Neural cell (in vitro differentiated cells): ENCODE measurements at regions not wholly inside any gene's neighbourhood (a gene's known extent, or its start where the extent isn't known, plus 50 kb on each side); places are given as distances from the start of the nearest gene placed in this dataset.

Experiments used
- H2AFZ ChIP-seq: fragments of 200-600, 300-800 bp; sonication (generic), shearing (Covaris generic); 2 replicates; pipeline ENCODE4 v1.6.0; 2014; ENCODE audit warnings: low read depth, mild to moderate bottlenecking, antibody characterized with exemption, low read length, moderate library complexity
- H3F3A ChIP-seq: fragments of 200-600 bp; shearing (Covaris generic); 2 replicates; pipeline ENCODE4 v1.6.1; 2016; ENCODE audit warnings: mild to moderate bottlenecking, moderate library complexity, mixed read lengths, antibody characterized with exemption, low read length; ENCODE audit not compliant: insufficient read depth, poor library complexity, severe bottlenecking
- H3K27ac ChIP-seq: fragments of 200-600, 300-800 bp; sonication (generic), shearing (Covaris generic); 2 replicates; pipeline ENCODE4 v1.5.1; 2014; ENCODE audit warnings: mild to moderate bottlenecking, low read length, moderate library complexity
- H3K27me3 ChIP-seq: fragments of 300-800, 200-600 bp; sonication (generic), shearing (Covaris generic); 2 replicates; pipeline ENCODE4 v1.6.0; 2014; ENCODE audit warnings: mild to moderate bottlenecking, low read depth, low read length, moderate library complexity; ENCODE audit not compliant: insufficient read depth
- H3K36me3 ChIP-seq: fragments of 300-800, 200-600 bp; sonication (generic), shearing (Covaris generic); 2 replicates; pipeline ENCODE4 v1.5.1; 2014; ENCODE audit warnings: mild to moderate bottlenecking, antibody characterized with exemption, low read length, moderate library complexity; ENCODE audit not compliant: insufficient read depth
- H3K4me2 ChIP-seq: fragments of 300-800, 200-600 bp; sonication (generic), shearing (Covaris generic); 2 replicates; pipeline ENCODE4 v1.6.0; 2014; ENCODE audit warnings: mild to moderate bottlenecking, low read length
- H3K4me3 ChIP-seq: fragments of 300-800, 200-600 bp; sonication (generic), shearing (Covaris generic); 2 replicates; pipeline ENCODE4 v1.5.1; 2014; ENCODE audit warnings: mild to moderate bottlenecking, low read length, moderate library complexity
- H3K79me2 ChIP-seq: fragments of 200-600 bp; shearing (Covaris generic); replicated peaks from 2 replicates; pipeline ENCODE4 v1.6.0; 2014; ENCODE audit warnings: mild to moderate bottlenecking, low read length, moderate library complexity; ENCODE audit not compliant: insufficient read depth
- H3K9ac ChIP-seq: fragments of 300-800, 200-600 bp; sonication (generic), shearing (Covaris generic); 2 replicates; pipeline ENCODE4 v1.6.1; 2016; ENCODE audit warnings: mild to moderate bottlenecking, low read length, mixed read lengths
- H3K9me2 ChIP-seq: fragments of 200-600 bp; shearing (Covaris generic); 2 replicates; pipeline ENCODE4 v1.6.1; 2016; ENCODE audit warnings: mild to moderate bottlenecking, low read length, mixed read lengths; ENCODE audit not compliant: insufficient read depth
- H3K9me3 ChIP-seq: fragments of 200-600, 300-800 bp; sonication (generic), shearing (Covaris generic); 2 replicates; pipeline ENCODE4 v1.6.1; 2016; ENCODE audit warnings: mild to moderate bottlenecking, mixed run types, low read length, moderate library complexity, mixed read lengths
- H4K20me1 ChIP-seq: fragments of 200-600 bp; shearing (Covaris generic); 2 replicates; pipeline ENCODE4 v1.6.1; 2016; ENCODE audit warnings: mild to moderate bottlenecking, mixed run types; ENCODE audit not compliant: insufficient read depth
- CTCF ChIP-seq: fragments of 450-650 bp; IDR thresholded peaks from 2 replicates; pipeline ENCODE4 v1.5.1; 2014; ENCODE audit warnings: antibody characterized with exemption, mild to moderate bottlenecking, moderate library complexity; ENCODE audit not compliant: poor library complexity, severe bottlenecking
- EP300 ChIP-seq: fragments of 450-650 bp; conservative IDR thresholded peaks from 2 replicates; pipeline ENCODE4 v1.6.1; 2014; ENCODE audit warnings: antibody characterized with exemption, mild to moderate bottlenecking, moderate library complexity; ENCODE audit not compliant: poor library complexity, severe bottlenecking
- EZH2 ChIP-seq: fragments of 200-600, 300-800 bp; shearing (Covaris generic), sonication (generic); IDR thresholded peaks from 2 replicates; pipeline ENCODE4 v1.6.1; 2014; ENCODE audit warnings: antibody characterized with exemption, low read length, borderline replicate concordance, mild to moderate bottlenecking; ENCODE audit not compliant: insufficient read depth, poor library complexity, severe bottlenecking
- MXI1 ChIP-seq: fragments of 450-650 bp; conservative IDR thresholded peaks from 2 replicates; pipeline ENCODE4 v1.6.1; 2014; ENCODE audit warnings: antibody characterized with exemption, mild to moderate bottlenecking; ENCODE audit not compliant: poor library complexity, severe bottlenecking
- RAD21 ChIP-seq: fragments of 450-650 bp; conservative IDR thresholded peaks from 2 replicates; pipeline ENCODE4 v1.6.1; 2014; ENCODE audit warnings: antibody characterized with exemption, mild to moderate bottlenecking, moderate library complexity
- REST ChIP-seq: IDR thresholded peaks from 2 replicates; pipeline ENCODE4 v1.6.1; 2012; ENCODE audit warnings: borderline replicate concordance
- SMC3 ChIP-seq: fragments of 450-650 bp; conservative IDR thresholded peaks from 2 replicates; pipeline ENCODE4 v1.6.1; 2014; ENCODE audit warnings: antibody characterized with exemption, mild to moderate bottlenecking, moderate library complexity; ENCODE audit not compliant: poor library complexity
- TAF1 ChIP-seq: IDR thresholded peaks from 2 replicates; pipeline ENCODE4 v1.6.1; 2012; ENCODE audit warnings: low read depth

GRCh38 chr12:105783983-105784947 is 354.5 kb downstream of the NUAK1 start:
- H3K27ac ChIP-seq, result no peak overlapping the region
- H3K9me2 ChIP-seq, result no peaks in the 10 kb centered on the region
- no peak overlapping the region for H3K4me2 ChIP-seq
- H4K20me1 ChIP-seq, result no peaks in the 10 kb centered on the region
- TF ChIP-seq CTCF (no peak), EP300 (no peak), MXI1 (no peak), TAF1 (no peak)
- H2AFZ ChIP-seq, result no peak overlapping the region
- H3K27me3 ChIP-seq, result no peaks in the 10 kb centered on the region
- no peak overlapping the region for H3K9ac ChIP-seq
- H3K36me3 ChIP-seq, result no peaks in the 10 kb centered on the region
- H3K4me3 ChIP-seq, result no peak overlapping the region
- H3F3A ChIP-seq, result no peaks in the 10 kb centered on the region
- no peaks in the 10 kb centered on the region for H3K79me2 ChIP-seq
- no peaks in the 10 kb centered on the region for H3K9me3 ChIP-seq

- no peaks in the 10 kb centered on the region for H3K9me2 ChIP-seq
- no peak overlapping the region for H3K27ac ChIP-seq
- H3K4me2 ChIP-seq, result no peak overlapping the region
- H3F3A ChIP-seq, result no peaks in the 10 kb centered on the region
- no peak overlapping the region for H3K4me3 ChIP-seq
- no peaks in the 10 kb centered on the region for H3K27me3 ChIP-seq
- H2AFZ ChIP-seq, result no peak overlapping the region
- H4K20me1 ChIP-seq, result no peaks in the 10 kb centered on the region
- no peaks in the 10 kb centered on the region for H3K9me3 ChIP-seq
- no peak overlapping the region for H3K9ac ChIP-seq
- H3K36me3 ChIP-seq, result no peaks in the 10 kb centered on the region
- H3K79me2 ChIP-seq, result no peaks in the 10 kb centered on the region
- TF ChIP-seq EZH2 (no peak), EP300 (no peak), REST (no peak), MXI1 (no peak), CTCF (no peak), SMC3 (no peak), RAD21 (no peak)
Observed at GRCh38 chr12:105793421-105793820, 345.3 kb downstream of the NUAK1 start.
